Astrocyte (in vitro differentiated cells and primary cell): ENCODE measurements at regions not wholly inside any gene's neighbourhood (a gene's known extent, or its start where the extent isn't known, plus 50 kb on each side); places are given as distances from the start of the nearest gene placed in this dataset.

Experiments
- DNase-seq: peaks from one replicate; pipeline ENCODE4 v3.0.0-alpha.2; 2010; ENCODE audit warnings: low read depth
- FAIRE-seq: peaks from 2 replicates; lab custom pipeline; 2011; peaks lifted over from hg19 to GRCh38; lab: Jason Lieb, UNC
- H2AFZ ChIP-seq: 2 replicates; pipeline ENCODE4 v1.6.0; 2012; ENCODE audit warnings: low read depth, low read length, inconsistent platforms
- H3K27ac ChIP-seq: 2 replicates; pipeline ENCODE4 v1.5.1; 2011; ENCODE audit warnings: low read depth, low read length, inconsistent platforms
- H3K27me3 ChIP-seq: 2 replicates; pipeline ENCODE4 v1.6.0; 2011; ENCODE audit warnings: low read length, inconsistent platforms; ENCODE audit not compliant: insufficient read depth
- H3K36me3 ChIP-seq: 2 replicates; pipeline ENCODE4 v1.5.1; 2011; ENCODE audit warnings: low read length, inconsistent platforms; ENCODE audit not compliant: insufficient read depth
- H3K4me1 ChIP-seq: 2 replicates; pipeline ENCODE4 v1.5.1; 2011; ENCODE audit warnings: low read length, inconsistent platforms; ENCODE audit not compliant: insufficient read depth
- H3K4me2 ChIP-seq: 2 replicates; pipeline ENCODE4 v1.6.0; 2012; ENCODE audit warnings: low read length, inconsistent platforms
- H3K4me3 ChIP-seq: 2 replicates; pipeline ENCODE4 v1.5.1; 2011; ENCODE audit warnings: low read depth, mild to moderate bottlenecking, low read length, inconsistent platforms; ENCODE audit not compliant: insufficient read depth
- H3K79me2 ChIP-seq: 2 replicates; pipeline ENCODE4 v1.6.0; 2012; ENCODE audit warnings: mild to moderate bottlenecking, low read length, inconsistent platforms; ENCODE audit not compliant: insufficient read depth
- H3K9ac ChIP-seq: 2 replicates; pipeline ENCODE4 v1.6.0; 2012; ENCODE audit warnings: mild to moderate bottlenecking, low read length, inconsistent platforms
- H3K9me3 ChIP-seq: 2 replicates; pipeline ENCODE4 v1.5.1; 2012; ENCODE audit warnings: low read depth, mild to moderate bottlenecking, low read length, inconsistent platforms; ENCODE audit not compliant: insufficient read depth
- H4K20me1 ChIP-seq: 2 replicates; pipeline ENCODE4 v1.6.0; 2012; ENCODE audit warnings: low read length, inconsistent platforms; ENCODE audit not compliant: insufficient read depth
- H3K27ac Mint-ChIP-seq: one replicate; pipeline ENCODE4 v1.8.0; 2021; ENCODE audit warnings: mild to moderate bottlenecking, mixed read lengths; ENCODE audit not compliant: unreplicated experiment
- H3K27me3 Mint-ChIP-seq: one replicate; pipeline ENCODE4 v1.8.0; 2021; ENCODE audit warnings: low read depth, mixed read lengths; ENCODE audit not compliant: unreplicated experiment
- H3K36me3 Mint-ChIP-seq: one replicate; pipeline ENCODE4 v1.8.0; 2021; ENCODE audit warnings: low read depth, mixed read lengths; ENCODE audit not compliant: unreplicated experiment
- H3K4me1 Mint-ChIP-seq: one replicate; pipeline ENCODE4 v1.8.0; 2021; ENCODE audit warnings: low read depth, mixed read lengths; ENCODE audit not compliant: unreplicated experiment
- H3K4me3 Mint-ChIP-seq: one replicate; pipeline ENCODE4 v1.8.0; 2021; ENCODE audit warnings: mild to moderate bottlenecking, moderate library complexity, mixed read lengths; ENCODE audit not compliant: unreplicated experiment
- H3K9me3 Mint-ChIP-seq: one replicate; pipeline ENCODE4 v1.8.0; 2021; ENCODE audit warnings: mild to moderate bottlenecking, mixed read lengths; ENCODE audit not compliant: unreplicated experiment
- EZH2 ChIP-seq: IDR thresholded peaks from 2 replicates; pipeline ENCODE4 v1.6.1; 2012; ENCODE audit warnings: mild to moderate bottlenecking, low read length, inconsistent platforms; ENCODE audit not compliant: insufficient read depth
- TF ChIP-seq, protein P1 (sequence below): IDR thresholded peaks from 2 replicates; pipeline ENCODE4 v1.5.1; 2011; ENCODE audit warnings: low read depth, mild to moderate bottlenecking, inconsistent platforms, low read length, moderate library complexity; ENCODE audit not compliant: insufficient read depth

GRCh38 chr7:41492603-41493002, 210.3 kb downstream of the INHBA start:
- H2AFZ ChIP-seq, result no peak overlapping the region
- H3K36me3 Mint-ChIP-seq, result no peaks in the 10 kb centered on the region

DNA sequence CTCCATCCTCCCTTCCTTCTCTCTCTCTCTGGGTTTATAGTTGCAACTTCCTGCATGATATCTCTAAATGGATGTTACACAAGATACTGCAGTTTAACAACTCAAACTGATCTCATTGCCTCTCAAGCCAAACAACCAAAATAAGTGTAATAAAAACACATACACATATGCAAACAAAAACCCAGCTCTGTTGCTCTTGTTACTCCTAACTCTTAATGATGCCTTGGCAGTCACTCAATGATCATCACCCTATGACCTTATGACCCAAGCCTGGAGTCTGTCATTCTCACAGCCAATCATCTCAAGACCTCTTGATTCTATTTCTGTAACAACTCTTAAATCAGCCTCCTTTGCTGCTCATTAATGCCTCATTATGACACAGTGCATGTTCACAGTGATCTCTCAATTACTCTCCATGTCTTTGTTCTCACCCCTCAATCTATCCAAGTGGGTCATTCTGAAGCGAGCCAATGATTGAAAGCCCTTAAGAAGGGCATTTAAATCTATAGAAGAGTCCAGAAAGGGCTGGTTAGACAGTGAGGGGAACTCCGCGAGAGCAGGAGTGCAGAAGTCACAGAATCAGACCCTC, 210.9 kb downstream of the INHBA start:
- Mint-ChIP-seq H3K36me3 (no peaks in the 10 kb centered on the region), H3K27ac (no peak overlapping the region), H3K4me1 (no peaks in the 10 kb centered on the region), H3K9me3 (no peaks in the 10 kb centered on the region), H3K27me3 (no peaks in the 10 kb centered on the region), H3K4me3 (no peak overlapping the region)
- Histone ChIP-seq H3K4me2 (no peak overlapping the region), H3K9me3 (no peaks in the 10 kb centered on the region), H3K79me2 (no peaks in the 10 kb centered on the region), H3K9ac (no peak overlapping the region), H3K4me3 (no peak overlapping the region), H3K27ac (no peak overlapping the region), H3K4me1 (no peaks in the 10 kb centered on the region), H2AFZ (no peak overlapping the region), H4K20me1 (no peaks in the 10 kb centered on the region), H3K27me3 (no peaks in the 10 kb centered on the region), H3K36me3 (no peaks in the 10 kb centered on the region)
- DNase-seq, result no peak
- no peak for FAIRE-seq
- TF ChIP-seq, protein P1, sequence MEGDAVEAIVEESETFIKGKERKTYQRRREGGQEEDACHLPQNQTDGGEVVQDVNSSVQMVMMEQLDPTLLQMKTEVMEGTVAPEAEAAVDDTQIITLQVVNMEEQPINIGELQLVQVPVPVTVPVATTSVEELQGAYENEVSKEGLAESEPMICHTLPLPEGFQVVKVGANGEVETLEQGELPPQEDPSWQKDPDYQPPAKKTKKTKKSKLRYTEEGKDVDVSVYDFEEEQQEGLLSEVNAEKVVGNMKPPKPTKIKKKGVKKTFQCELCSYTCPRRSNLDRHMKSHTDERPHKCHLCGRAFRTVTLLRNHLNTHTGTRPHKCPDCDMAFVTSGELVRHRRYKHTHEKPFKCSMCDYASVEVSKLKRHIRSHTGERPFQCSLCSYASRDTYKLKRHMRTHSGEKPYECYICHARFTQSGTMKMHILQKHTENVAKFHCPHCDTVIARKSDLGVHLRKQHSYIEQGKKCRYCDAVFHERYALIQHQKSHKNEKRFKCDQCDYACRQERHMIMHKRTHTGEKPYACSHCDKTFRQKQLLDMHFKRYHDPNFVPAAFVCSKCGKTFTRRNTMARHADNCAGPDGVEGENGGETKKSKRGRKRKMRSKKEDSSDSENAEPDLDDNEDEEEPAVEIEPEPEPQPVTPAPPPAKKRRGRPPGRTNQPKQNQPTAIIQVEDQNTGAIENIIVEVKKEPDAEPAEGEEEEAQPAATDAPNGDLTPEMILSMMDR, result no peak
- TF ChIP-seq EZH2, result no peak

More at GRCh38 chr7:41492603-41493002, 210.3 kb downstream of the INHBA start:
- Histone ChIP-seq H3K36me3 (no peaks in the 10 kb centered on the region), H3K4me1 (no peaks in the 10 kb centered on the region), H3K27me3 (no peaks in the 10 kb centered on the region), H3K9ac (no peak overlapping the region), H3K79me2 (no peaks in the 10 kb centered on the region), H4K20me1 (no peaks in the 10 kb centered on the region), H3K27ac (no peak overlapping the region), H3K4me3 (no peak overlapping the region), H3K4me2 (no peak overlapping the region), H3K9me3 (no peaks in the 10 kb centered on the region)
- Mint-ChIP-seq H3K27ac (no peak overlapping the region), H3K4me3 (no peak overlapping the region), H3K27me3 (no peaks in the 10 kb centered on the region), H3K9me3 (no peaks in the 10 kb centered on the region), H3K4me1 (no peaks in the 10 kb centered on the region)
- DNase-seq (no peak), FAIRE-seq (no peak)
- TF ChIP-seq, protein P1, result no peak
- no peak for TF ChIP-seq EZH2

GRCh38 chr7:41491308-41491707, 211.6 kb downstream of the INHBA start:
- Histone ChIP-seq H3K4me3 (no peak overlapping the region), H2AFZ (no peak overlapping the region), H3K79me2 (no peaks in the 10 kb centered on the region), H3K36me3 (no peaks in the 10 kb centered on the region), H4K20me1 (no peaks in the 10 kb centered on the region), H3K27me3 (no peaks in the 10 kb centered on the region), H3K9ac (no peak overlapping the region), H3K27ac (no peak overlapping the region), H3K4me1 (no peaks in the 10 kb centered on the region), H3K9me3 (no peaks in the 10 kb centered on the region), H3K4me2 (no peak overlapping the region)
- Mint-ChIP-seq H3K4me1 (no peaks in the 10 kb centered on the region), H3K4me3 (no peak overlapping the region), H3K9me3 (no peaks in the 10 kb centered on the region), H3K27me3 (no peaks in the 10 kb centered on the region), H3K36me3 (no peaks in the 10 kb centered on the region), H3K27ac (no peak overlapping the region)
- peak; percentile 12 for DNase-seq
- TF ChIP-seq, protein P1, result no peak
- TF ChIP-seq EZH2, result no peak
- FAIRE-seq, result no peak
